ENCODE measurements at regions not wholly inside any gene's neighbourhood (a gene's known extent, or its start where the extent isn't known, plus 50 kb on each side); places are given as distances from the start of the nearest gene placed in this dataset.

- TF ChIP-seq SP1 (IDR thresholded peaks at IDR 0.05), result no peak
- no peak for TF ChIP-seq ELF4 (IDR thresholded peaks at IDR 0.05)
- TF ChIP-seq SUZ12 (IDR thresholded peaks at IDR 0.05), result no peak
- TF ChIP-seq FOXA1 (IDR thresholded peaks at IDR 0.05), result no peak
- TF ChIP-seq NFRKB (IDR thresholded peaks at IDR 0.05), result no peak
- TF ChIP-seq FOXK2 (IDR thresholded peaks at IDR 0.05), result no peak
These were observed 91.9 kb downstream of the ZWINT start for GRCh38 chr10:56269181-56269580.
